ENCODE measurements at regions not wholly inside any gene's neighbourhood (a gene's known extent, or its start where the extent isn't known, plus 50 kb on each side); places are given as distances from the start of the nearest gene placed in this dataset.

DNA sequence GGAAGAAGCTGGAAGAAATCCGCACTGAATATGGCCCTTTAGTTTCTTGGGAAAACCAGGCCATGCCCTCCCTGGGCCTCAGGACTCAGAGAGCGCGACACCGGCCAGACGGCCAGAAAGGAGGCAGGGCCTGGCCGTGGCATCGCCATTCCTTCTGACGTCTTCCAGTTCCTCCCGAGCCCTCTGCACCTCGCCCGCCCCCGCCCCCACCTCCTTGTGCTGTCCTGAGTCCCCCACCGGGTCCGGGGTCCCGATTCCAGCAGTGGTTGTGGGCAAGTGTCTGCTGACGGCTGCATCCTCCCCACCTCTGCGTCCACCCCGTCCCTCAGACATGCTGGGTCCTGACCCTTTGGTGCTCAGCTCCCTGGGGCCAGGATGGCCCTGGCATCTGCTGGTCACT is 312.1 kb upstream of the SHH start:
- Histone ChIP-seq H3K4me3 (no peak overlapping the region), H3K9me3 (no peaks in the 10 kb centered on the region), H3K36me3 (replicated peaks) (no peaks in the 10 kb centered on the region), H3K4me1 (no peaks in the 10 kb centered on the region), H3K27me3 (ENCODE audit: low read depth) (no peaks in the 10 kb centered on the region)
- no peak for DNase-seq (ENCODE audit: low spot score in 2 of 2)
- in situ Hi-C loops (cut with MboI; ENCODE audit: low sequenced_read_pairs) = no loop called here

GRCh38 chr7:156123362-156123761 is 311.1 kb upstream of the SHH start:
- in situ Hi-C loops (cut with MboI; ENCODE audit: low sequenced_read_pairs) = no loop called here
- H3K27me3 ChIP-seq (ENCODE audit: low read depth) = no peaks in the 10 kb centered on the region
- H3K9me3 ChIP-seq = no peaks in the 10 kb centered on the region

GRCh38 chr7:156122752-156123354 is 310.6 kb upstream of the SHH start:
- in situ Hi-C loops (cut with MboI; ENCODE audit: low sequenced_read_pairs) = no loop called here

More at GRCh38 chr7:156123362-156123761, 311.1 kb upstream of the SHH start:
- Histone ChIP-seq H3K36me3 (replicated peaks) (no peaks in the 10 kb centered on the region), H3K4me3 (no peak overlapping the region), H3K4me1 (0 out of 2 replicates have a peak, but pooled peaks cover under 1% of the 10 kb centered on the region)
- DNase-seq (ENCODE audit: low spot score in 2 of 2) = no peak

DNA sequence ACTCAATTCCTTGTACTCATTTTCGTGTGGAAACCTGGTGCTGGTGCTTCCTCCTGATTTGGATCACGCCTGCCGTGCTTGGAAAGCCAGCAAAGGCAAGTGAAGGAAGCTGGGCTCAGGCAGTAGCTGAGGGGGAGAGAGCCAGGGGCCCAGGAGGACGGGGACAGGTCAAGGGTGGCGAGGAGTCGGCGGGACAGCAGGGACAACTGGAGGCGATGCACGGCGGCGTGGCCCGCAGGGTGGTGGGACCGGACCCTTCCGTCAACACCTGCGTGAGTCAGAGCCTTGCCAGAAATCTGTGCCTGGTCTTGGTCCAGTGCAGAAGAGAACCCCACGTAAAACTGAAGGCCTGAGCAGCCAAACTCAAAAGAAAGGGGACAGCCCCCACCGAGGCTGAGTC is 309.7 kb upstream of the SHH start:
- 0 out of 2 replicates have a peak, but pooled peaks cover 6% of the 10 kb centered on the region for H3K4me1 ChIP-seq
- in situ Hi-C loops (cut with MboI; ENCODE audit: low sequenced_read_pairs) = no loop called here
- H3K4me3 ChIP-seq = no peak overlapping the region
- no peak for DNase-seq (ENCODE audit: low spot score in 2 of 2)
- no peaks in the 10 kb centered on the region for H3K9me3 ChIP-seq
- no peaks in the 10 kb centered on the region for H3K27me3 ChIP-seq (ENCODE audit: low read depth)
- H3K36me3 ChIP-seq (replicated peaks) = no peaks in the 10 kb centered on the region

More at GRCh38 chr7:156122752-156123354, 310.6 kb upstream of the SHH start:
- 0 out of 2 replicates have a peak, but pooled peaks cover 2% of the 10 kb centered on the region for H3K4me1 ChIP-seq
- no peak overlapping the region for H3K4me3 ChIP-seq
- no peaks in the 10 kb centered on the region for H3K36me3 ChIP-seq (replicated peaks)
- no peaks in the 10 kb centered on the region for H3K9me3 ChIP-seq
- DNase-seq (ENCODE audit: low spot score in 2 of 2) = no peak
- no peaks in the 10 kb centered on the region for H3K27me3 ChIP-seq (ENCODE audit: low read depth)

GRCh38 chr7:156121434-156121833 is 309.2 kb upstream of the SHH start:
- no peaks in the 10 kb centered on the region for H3K9me3 ChIP-seq
- 0 out of 2 replicates have a peak, but pooled peaks cover 6% of the 10 kb centered on the region for H3K4me1 ChIP-seq
- DNase-seq (ENCODE audit: low spot score in 2 of 2) = no peak
- H3K27me3 ChIP-seq (ENCODE audit: low read depth) = no peaks in the 10 kb centered on the region
- in situ Hi-C loops (cut with MboI; ENCODE audit: low sequenced_read_pairs) = no loop called here
- H3K4me3 ChIP-seq = no peak overlapping the region
- H3K36me3 ChIP-seq (replicated peaks) = no peaks in the 10 kb centered on the region

DNA sequence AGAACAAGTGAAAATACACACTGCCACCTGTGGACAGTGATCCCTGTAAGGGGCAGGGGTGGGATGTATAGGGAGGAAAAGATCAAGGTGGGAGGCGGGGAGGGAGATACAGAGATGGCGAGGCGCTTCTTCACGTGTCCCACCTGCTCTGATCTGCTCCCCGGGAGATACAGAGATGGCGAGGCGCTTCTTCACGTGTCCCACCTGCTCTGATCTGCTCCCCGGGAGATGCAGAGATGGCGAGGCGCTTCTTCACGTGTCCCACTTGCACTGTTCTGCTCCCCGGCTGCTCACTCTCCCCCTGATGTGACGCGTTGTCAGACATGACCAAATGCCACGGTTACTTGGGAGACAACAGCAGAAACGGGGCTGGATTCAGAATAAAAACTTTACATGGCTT is 308.3 kb upstream of the SHH start:
- Histone ChIP-seq H3K4me1 (0 out of 2 replicates have a peak, but pooled peaks cover 6% of the 10 kb centered on the region), H3K36me3 (replicated peaks) (no peaks in the 10 kb centered on the region), H3K27me3 (ENCODE audit: low read depth) (no peaks in the 10 kb centered on the region), H3K9me3 (no peaks in the 10 kb centered on the region), H3K4me3 (no peak overlapping the region)
- no peak for DNase-seq (ENCODE audit: low spot score in 2 of 2)
- in situ Hi-C loops (cut with MboI; ENCODE audit: low sequenced_read_pairs) = no loop called here

GRCh38 chr7:156119771-156120170 is 307.5 kb upstream of the SHH start:
- DNase-seq (ENCODE audit: low spot score in 2 of 2) = no peak
- H3K9me3 ChIP-seq = no peaks in the 10 kb centered on the region
- in situ Hi-C loops (cut with MboI; ENCODE audit: low sequenced_read_pairs) = no loop called here
- H3K36me3 ChIP-seq (replicated peaks) = no peaks in the 10 kb centered on the region
- no peaks in the 10 kb centered on the region for H3K27me3 ChIP-seq (ENCODE audit: low read depth)
- H3K4me1 ChIP-seq = 0 out of 2 replicates have a peak, but pooled peaks cover 6% of the 10 kb centered on the region
- H3K4me3 ChIP-seq = no peak overlapping the region

DNA sequence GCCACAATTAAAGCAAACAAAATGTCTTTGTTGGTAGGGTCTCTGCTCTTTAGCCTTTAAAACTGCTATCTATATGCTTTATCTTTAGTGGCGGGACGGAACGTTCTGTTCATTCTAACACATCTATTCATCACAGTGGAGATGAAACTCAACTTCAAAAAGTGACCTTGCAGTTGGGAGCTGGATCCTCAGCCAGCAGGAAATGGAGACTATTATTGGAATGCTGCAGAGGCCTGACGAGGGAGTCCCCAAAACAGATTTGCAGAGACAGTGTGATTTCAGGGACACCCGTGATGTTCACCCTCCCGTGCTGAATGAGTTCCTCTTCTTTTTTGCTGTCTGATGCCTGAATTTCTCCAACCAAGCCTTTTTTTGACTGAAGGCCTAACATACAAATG is 306.0 kb upstream of the SHH start:
- Histone ChIP-seq H3K4me3 (no peak overlapping the region), H3K4me1 (0 out of 2 replicates have a peak, but pooled peaks cover 6% of the 10 kb centered on the region), H3K9me3 (no peaks in the 10 kb centered on the region), H3K27me3 (ENCODE audit: low read depth) (no peaks in the 10 kb centered on the region), H3K36me3 (replicated peaks) (no peaks in the 10 kb centered on the region)
- in situ Hi-C loops (cut with MboI; ENCODE audit: low sequenced_read_pairs) = no loop called here
- peak in 1 of 2 experiments; percentile 11 for DNase-seq (ENCODE audit: low spot score in 2 of 2)

DNA sequence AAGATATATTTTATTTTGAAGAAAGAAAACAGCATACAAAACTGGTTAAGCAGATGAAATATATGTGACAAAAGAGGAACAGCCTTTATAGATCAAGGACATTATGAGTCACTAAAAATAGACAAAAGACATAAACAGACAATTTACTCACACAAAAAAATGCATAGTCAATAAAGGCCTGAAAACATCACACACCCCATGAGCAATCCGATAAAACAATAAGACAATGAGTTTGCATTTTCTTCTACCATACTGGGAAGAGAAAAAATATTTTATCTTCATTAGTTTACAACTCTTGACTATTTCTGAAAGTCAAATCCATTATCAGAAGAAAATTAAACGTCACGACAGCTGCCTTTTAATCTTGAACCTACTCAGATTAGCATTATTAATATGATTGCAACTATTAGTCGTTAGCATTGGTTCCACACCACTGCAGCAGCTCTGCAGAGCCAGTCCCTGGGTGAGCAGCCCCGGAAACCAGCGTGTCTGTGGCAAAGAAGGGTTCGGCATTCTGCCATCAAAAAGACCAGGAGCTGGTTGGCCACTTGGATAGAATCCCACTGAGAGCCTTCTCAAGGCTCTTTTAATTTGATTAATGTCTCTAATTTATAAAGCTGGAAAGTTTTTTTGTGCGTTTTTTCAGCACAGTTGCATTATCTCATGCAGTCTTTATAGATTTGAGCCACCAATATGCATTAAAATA is 305.4 kb upstream of the SHH start:
- H3K4me1 ChIP-seq = 0 out of 2 replicates have a peak, but pooled peaks cover 6% of the 10 kb centered on the region
- peak in 1 of 2 experiments; percentile 30 for DNase-seq (ENCODE audit: low spot score in 2 of 2)
- in situ Hi-C loops (cut with MboI; ENCODE audit: low sequenced_read_pairs) = no loop called here
- no peak overlapping the region for H3K4me3 ChIP-seq
- H3K27me3 ChIP-seq (ENCODE audit: low read depth) = no peaks in the 10 kb centered on the region
- H3K36me3 ChIP-seq (replicated peaks) = no peaks in the 10 kb centered on the region
- no peaks in the 10 kb centered on the region for H3K9me3 ChIP-seq

- DNase-seq (ENCODE audit: low spot score in 2 of 2) = no peak
- in situ Hi-C loops (cut with MboI; ENCODE audit: low sequenced_read_pairs) = no loop called here
- Histone ChIP-seq H3K4me3 (no peak overlapping the region), H3K27me3 (ENCODE audit: low read depth) (peaks cover 4% of the 10 kb centered on the region; the same call in 1 of the 2 replicates), H3K4me1 (0 out of 2 replicates have a peak, but pooled peaks cover 6% of the 10 kb centered on the region), H3K9me3 (no peaks in the 10 kb centered on the region), H3K36me3 (replicated peaks) (no peaks in the 10 kb centered on the region)
These were observed 304.4 kb upstream of the SHH start for GRCh38 chr7:156116514-156117215.

- H3K4me1 ChIP-seq = 0 out of 2 replicates have a peak, but pooled peaks cover 6% of the 10 kb centered on the region
- in situ Hi-C loops (cut with MboI; ENCODE audit: low sequenced_read_pairs) = no loop called here
- H3K9me3 ChIP-seq = no peaks in the 10 kb centered on the region
- no peaks in the 10 kb centered on the region for H3K36me3 ChIP-seq (replicated peaks)
- H3K4me3 ChIP-seq = no peak overlapping the region
- H3K27me3 ChIP-seq (ENCODE audit: low read depth) = peaks cover 4% of the 10 kb centered on the region; the same call in 1 of the 2 replicates
- no peak for DNase-seq (ENCODE audit: low spot score in 2 of 2)
These were observed 303.3 kb upstream of the SHH start for GRCh38 chr7:156115582-156115981.

DNA sequence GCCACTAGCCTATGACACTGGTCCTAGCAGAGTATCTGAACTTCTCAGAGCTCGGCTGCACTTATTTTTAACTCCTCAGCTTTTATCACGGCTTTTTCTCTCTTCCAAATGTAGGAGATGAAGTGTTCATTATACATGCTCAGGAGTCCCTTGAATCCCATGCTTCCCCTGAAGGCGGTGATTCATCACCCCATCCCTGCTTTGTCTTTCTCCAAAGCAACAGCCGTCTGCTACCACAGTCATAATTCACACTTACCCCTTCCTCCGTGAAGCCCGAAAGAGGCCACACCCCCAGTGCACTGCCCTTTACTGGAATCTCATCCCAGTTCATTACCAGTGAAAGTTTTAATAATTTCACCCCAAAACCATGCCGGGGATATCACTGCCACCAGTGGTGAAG is 301.5 kb upstream of the SHH start:
- Histone ChIP-seq H3K27me3 (ENCODE audit: low read depth) (peaks cover 4% of the 10 kb centered on the region; the same call in 1 of the 2 replicates), H3K4me3 (no peak overlapping the region), H3K9me3 (no peaks in the 10 kb centered on the region), H3K4me1 (0 out of 2 replicates have a peak, but pooled peaks cover 6% of the 10 kb centered on the region), H3K36me3 (replicated peaks) (no peaks in the 10 kb centered on the region)
- no peak for DNase-seq (ENCODE audit: low spot score in 2 of 2)
- in situ Hi-C loops (cut with MboI; ENCODE audit: low sequenced_read_pairs) = no loop called here

DNA sequence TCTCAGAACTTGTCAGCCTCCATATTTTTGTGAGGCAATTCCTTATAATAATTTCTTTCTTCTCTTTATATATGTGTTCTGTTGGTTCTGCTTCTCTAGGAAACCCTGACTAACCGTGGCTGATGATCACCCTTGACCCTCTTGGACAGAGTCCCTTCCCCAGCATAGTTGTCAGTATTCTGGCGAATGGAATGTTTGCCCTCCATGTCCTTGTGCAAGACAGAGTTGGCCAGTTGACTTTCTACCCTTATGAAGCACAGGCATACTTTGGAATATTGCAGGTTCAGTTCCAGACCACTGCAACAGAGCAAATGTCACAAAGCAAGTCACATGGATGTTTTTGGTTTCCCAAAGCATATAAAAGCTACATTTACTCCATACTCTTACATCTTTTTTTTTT is 297.7 kb upstream of the SHH start:
- H3K9me3 ChIP-seq = no peaks in the 10 kb centered on the region
- H3K36me3 ChIP-seq (replicated peaks) = no peaks in the 10 kb centered on the region
- peaks cover 4% of the 10 kb centered on the region; the same call in 1 of the 2 replicates for H3K27me3 ChIP-seq (ENCODE audit: low read depth)
- H3K4me3 ChIP-seq = no peak overlapping the region
- no peak for DNase-seq (ENCODE audit: low spot score in 2 of 2)
- in situ Hi-C loops (cut with MboI; ENCODE audit: low sequenced_read_pairs) = no loop called here
- no peaks in the 10 kb centered on the region for H3K4me1 ChIP-seq

DNA sequence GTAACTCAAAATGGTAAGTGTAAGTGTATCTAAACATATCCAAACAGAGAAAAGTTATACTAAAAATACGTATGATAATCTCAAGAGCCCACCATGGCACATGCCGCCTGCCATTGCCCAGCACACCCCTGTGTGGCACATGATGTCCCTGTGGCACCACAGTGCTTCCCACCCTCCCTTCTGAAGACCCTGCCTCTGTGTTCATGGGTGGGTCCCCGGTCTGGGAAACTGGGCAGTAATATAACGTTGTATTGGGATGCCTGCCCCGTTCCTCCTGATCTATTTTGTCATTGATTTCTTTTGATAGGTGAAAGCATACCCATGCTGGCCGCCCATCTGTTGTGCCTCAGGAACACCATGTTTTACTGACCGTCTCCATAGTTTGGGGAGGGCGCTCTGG is 296.8 kb upstream of the SHH start:
- H3K36me3 ChIP-seq (replicated peaks) = no peaks in the 10 kb centered on the region
- in situ Hi-C loops (cut with MboI; ENCODE audit: low sequenced_read_pairs) = no loop called here
- no peak for DNase-seq (ENCODE audit: low spot score in 2 of 2)
- peaks cover 4% of the 10 kb centered on the region; the same call in 1 of the 2 replicates for H3K27me3 ChIP-seq (ENCODE audit: low read depth)
- H3K4me1 ChIP-seq = no peaks in the 10 kb centered on the region
- no peak overlapping the region for H3K4me3 ChIP-seq
- H3K9me3 ChIP-seq = no peaks in the 10 kb centered on the region

Data from HAP-1 (cell line).